ENCODE measurements at regions not wholly inside any gene's neighbourhood (a gene's known extent, or its start where the extent isn't known, plus 50 kb on each side); places are given as distances from the start of the nearest gene placed in this dataset.

DNA sequence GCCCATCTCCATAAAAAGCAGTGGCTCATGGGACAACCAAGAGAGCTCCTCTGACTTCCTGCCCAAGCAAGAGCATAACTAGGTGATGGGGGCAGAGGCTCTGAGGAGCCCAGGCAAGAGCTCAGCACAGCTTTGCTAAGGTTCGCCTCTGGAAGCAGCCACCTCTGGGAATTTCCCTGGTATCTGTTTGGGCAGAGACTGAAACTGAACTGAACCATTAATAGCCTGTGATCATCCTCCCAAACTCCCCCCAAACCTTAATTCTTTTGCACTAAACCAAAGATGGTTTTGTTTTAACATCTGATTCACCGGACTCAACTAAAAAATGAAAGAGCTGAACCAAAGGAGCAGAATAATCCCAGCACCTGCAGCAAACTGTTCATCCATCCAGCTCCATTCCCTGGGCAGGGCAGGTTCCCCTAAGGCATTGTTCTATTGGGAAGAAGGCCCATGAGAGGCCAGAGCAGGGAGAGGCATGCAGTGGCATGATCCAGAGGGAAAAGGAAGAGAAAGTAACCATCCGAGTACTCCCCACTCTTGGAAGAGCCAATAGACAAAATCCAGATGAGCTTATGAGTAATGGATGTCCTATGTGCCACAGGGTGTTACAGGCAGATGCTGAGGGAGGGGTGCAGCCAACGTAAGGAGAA, 77.8 kb upstream of the KAZN start:
- TF ChIP-seq TEAD4 (IDR thresholded peaks at IDR 0.05) (no peak), RAD21 (IDR thresholded peaks at IDR 0.05; ENCODE audit: low read depth) (no peak), EGR1 (IDR thresholded peaks at IDR 0.05) (no peak), CREB1 (IDR thresholded peaks at IDR 0.05; ENCODE audit: low read depth) (no peak), EP300 (IDR thresholded peaks at IDR 0.05; ENCODE audit: borderline replicate concordance) (no peak), FOXM1 (IDR thresholded peaks at IDR 0.05; ENCODE audit: borderline replicate concordance, low read depth) (no peak), NFIC (IDR thresholded peaks at IDR 0.05) (no peak), MAX (IDR thresholded peaks at IDR 0.05) (no peak)
- TF ChIP-seq, protein P1, sequence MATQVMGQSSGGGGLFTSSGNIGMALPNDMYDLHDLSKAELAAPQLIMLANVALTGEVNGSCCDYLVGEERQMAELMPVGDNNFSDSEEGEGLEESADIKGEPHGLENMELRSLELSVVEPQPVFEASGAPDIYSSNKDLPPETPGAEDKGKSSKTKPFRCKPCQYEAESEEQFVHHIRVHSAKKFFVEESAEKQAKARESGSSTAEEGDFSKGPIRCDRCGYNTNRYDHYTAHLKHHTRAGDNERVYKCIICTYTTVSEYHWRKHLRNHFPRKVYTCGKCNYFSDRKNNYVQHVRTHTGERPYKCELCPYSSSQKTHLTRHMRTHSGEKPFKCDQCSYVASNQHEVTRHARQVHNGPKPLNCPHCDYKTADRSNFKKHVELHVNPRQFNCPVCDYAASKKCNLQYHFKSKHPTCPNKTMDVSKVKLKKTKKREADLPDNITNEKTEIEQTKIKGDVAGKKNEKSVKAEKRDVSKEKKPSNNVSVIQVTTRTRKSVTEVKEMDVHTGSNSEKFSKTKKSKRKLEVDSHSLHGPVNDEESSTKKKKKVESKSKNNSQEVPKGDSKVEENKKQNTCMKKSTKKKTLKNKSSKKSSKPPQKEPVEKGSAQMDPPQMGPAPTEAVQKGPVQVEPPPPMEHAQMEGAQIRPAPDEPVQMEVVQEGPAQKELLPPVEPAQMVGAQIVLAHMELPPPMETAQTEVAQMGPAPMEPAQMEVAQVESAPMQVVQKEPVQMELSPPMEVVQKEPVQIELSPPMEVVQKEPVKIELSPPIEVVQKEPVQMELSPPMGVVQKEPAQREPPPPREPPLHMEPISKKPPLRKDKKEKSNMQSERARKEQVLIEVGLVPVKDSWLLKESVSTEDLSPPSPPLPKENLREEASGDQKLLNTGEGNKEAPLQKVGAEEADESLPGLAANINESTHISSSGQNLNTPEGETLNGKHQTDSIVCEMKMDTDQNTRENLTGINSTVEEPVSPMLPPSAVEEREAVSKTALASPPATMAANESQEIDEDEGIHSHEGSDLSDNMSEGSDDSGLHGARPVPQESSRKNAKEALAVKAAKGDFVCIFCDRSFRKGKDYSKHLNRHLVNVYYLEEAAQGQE (IDR thresholded peaks at IDR 0.05; ENCODE audit: low read depth) = no peak
- TF ChIP-seq, protein P2, sequence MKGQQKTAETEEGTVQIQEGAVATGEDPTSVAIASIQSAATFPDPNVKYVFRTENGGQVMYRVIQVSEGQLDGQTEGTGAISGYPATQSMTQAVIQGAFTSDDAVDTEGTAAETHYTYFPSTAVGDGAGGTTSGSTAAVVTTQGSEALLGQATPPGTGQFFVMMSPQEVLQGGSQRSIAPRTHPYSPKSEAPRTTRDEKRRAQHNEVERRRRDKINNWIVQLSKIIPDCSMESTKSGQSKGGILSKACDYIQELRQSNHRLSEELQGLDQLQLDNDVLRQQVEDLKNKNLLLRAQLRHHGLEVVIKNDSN (IDR thresholded peaks at IDR 0.05) = no peak
